NCI-H510A treated with DMSO at 0.1 percent for 48 hours (cell line): ENCODE measurements at regions not wholly inside any gene's neighbourhood (a gene's known extent, or its start where the extent isn't known, plus 50 kb on each side); places are given as distances from the start of the nearest gene placed in this dataset.
A peak's percentile ranks its signal among the peaks of the same experiment; 100 is the strongest.

Experiments used
- DNase-seq: peaks from one replicate; lab custom pipeline; 2025; lab: John Stamatoyannopoulos, UW

DNA sequence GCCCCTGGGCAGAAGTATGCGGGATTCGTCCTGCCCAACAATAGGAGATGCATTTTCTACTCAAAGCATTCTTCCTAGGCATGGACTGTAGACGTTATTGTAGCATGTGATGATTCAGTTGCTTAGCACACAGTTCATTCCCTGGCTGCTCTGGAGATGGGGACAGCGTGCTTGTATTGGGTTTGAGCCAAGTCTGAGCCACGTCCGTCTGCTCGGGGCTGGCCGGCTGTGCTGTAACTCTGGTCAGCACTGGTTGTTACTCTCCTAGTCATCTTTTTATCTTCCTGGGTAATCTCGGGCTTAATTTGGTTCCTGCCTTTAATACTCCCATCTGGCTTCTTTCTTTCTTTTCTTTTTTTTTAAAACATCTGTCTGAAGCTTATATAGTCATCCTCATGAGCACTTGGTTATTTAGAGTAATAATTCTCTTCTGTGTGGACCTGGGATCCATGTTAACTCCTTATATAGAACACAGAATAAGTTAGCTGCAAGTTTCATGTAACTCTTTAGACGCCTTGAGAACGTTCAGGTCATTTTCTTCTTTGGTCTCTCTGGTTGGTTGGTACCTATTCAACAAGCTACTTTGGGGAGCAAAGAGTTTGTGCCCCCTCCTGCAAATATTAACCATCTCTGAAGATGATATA is 118.8 kb upstream of the RPS23 start:
- peak; percentile 9 for DNase-seq

GRCh38 chr5:82396396-82396795 is 118.2 kb upstream of the RPS23 start:
- DNase-seq: no peak

DNA sequence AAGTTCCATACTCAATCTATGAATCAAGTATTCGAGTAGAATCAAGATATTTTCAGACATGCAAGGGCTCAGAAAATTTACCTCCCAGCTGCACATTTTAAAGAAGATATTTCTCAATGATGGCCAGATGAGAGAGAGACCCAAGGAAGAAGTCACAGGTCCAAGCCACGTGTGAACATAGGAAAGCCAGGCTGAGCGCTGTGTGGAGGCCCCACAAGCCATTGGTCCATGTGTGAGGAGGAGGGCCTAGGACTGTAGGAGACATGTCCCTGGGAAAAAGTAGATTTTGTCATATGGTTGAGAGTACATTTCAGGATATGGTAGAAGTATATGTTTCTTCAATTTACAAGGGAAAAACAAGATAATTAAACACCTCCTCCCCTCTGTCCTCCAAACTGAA is 115.8 kb upstream of the RPS23 start:
- no peak for DNase-seq

DNA sequence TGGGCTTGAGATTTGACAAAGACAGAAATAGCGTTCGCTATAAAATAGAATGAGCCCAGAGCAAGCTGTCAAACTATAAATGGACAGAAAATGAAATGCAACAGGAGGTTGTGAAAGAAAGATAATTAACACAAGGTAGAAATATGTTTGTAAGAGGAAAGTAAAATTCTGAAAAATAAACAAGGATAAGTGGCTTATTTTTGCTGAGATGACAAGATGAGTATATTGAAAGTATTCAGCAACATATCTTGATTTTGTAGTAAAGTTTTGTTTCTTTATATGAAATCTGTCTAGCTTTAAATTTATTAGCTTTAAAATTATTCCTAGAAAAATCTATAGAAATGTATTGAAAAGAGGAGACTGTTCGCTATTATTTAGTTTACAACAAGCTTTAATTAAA is 111.9 kb upstream of the RPS23 start:
- no peak for DNase-seq

- DNase-seq: no peak
These were observed 111.2 kb upstream of the RPS23 start for GRCh38 chr5:82389347-82389746.

- no peak for DNase-seq
These were observed 110.0 kb upstream of the RPS23 start for GRCh38 chr5:82388181-82388580.

DNA sequence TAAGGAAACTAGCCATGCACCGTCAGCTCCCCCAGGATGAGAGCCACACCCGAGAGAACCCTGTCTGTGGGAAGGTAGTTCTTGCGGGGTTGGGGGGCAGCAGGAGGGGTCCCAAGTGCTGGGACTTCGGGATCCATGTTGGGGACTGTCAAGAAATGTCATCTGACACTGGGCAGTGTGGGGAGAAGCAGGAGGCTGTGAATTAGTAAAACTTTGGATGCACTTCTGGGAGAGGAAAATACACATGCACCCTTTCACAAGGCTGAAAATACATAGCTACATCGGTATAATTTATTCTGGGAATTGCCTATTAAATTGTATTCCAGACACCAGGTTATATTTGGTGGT is 109.6 kb upstream of the RPS23 start:
- no peak for DNase-seq

- DNase-seq: peak; percentile 56
These were observed 109.1 kb upstream of the RPS23 start for GRCh38 chr5:82387001-82387818.

GRCh38 chr5:82386576-82386975 is 108.4 kb upstream of the RPS23 start:
- DNase-seq: peak; percentile 56

- DNase-seq: no peak
These were observed 106.0 kb upstream of the RPS23 start for GRCh38 chr5:82384034-82384750.

- no peak for DNase-seq
These were observed 103.4 kb upstream of the RPS23 start for GRCh38 chr5:82381591-82381990.

GRCh38 chr5:82376307-82376706 is 98.2 kb upstream of the RPS23 start:
- no peak for DNase-seq

DNA sequence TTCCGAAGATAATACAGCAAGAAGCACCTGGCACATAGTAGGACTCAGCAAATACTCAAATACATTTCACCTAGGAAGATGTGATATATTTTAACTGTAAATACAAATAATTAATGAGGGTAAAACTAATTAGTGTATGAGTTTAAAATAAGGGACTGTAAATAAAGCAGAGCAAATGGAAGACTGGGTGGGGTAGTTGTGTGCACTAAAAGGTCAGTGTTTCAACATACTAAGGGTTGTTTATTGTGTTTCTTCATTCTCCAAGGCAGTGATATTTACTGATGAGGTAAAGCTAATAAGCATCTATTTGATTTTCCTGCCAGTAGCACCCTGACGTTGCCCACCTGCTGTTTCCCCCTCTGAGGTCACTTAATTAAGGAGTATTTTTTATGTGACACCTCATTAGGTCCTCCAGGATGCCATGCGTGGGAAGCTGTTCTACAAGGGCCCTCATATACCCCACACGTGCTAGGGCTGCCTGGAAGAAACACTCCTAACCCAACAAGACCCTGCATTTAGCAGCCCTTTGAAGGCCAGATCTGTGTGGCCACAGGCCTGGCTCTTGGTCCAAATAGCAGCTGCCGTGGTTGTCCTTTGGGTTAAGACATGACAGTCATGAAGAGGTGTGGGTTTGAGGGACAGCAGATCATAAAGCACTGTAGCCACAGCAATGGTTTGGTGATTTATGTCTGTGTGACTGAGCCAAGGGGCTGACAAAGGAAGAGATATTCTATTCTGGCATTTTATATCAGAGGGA is 97.5 kb upstream of the RPS23 start:
- DNase-seq: peak; percentile 25

- DNase-seq: no peak
These were observed 96.5 kb upstream of the RPS23 start for GRCh38 chr5:82374637-82375036.

DNA sequence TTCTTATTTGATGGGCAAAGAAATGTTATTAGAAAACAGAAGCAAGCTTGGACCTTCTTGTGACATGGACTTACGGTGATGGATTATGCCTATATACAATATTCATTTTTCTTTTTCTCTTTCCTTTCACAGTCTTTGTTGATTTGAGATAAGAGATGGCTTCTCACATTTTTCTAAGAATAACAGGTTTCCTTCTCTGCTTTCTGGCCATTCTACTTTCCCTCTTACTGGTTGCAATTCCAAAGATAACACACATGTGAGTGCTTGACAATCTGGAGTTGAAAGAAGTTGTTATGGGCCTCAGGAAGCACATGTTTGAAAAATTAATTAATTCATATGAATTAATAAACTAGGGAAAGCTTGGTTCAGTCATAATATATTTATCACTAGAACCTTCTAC is 89.8 kb upstream of the RPS23 start:
- DNase-seq: no peak

DNA sequence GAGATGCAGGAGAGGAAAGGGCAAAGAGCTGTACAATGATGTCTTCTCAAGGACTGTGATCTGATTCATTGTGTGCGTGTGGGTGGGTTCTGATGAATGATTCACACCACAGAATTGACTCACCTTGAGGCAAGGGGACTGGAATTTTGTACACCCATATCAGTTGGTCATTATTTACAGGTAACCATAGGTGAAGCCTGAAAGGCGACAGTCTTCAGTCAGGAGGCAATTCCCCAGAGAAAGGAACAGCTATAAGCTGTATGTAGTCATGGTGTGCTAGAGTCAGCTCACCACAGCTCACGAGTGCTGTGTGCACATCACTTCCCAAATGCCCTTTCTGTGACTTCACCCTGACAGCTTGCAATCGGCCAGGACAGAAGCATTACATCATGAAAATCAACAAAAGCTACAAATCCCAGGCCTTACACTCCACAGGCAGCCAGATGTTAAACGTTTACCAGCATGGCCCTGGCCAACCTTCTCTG is 87.6 kb upstream of the RPS23 start:
- DNase-seq: no peak

GRCh38 chr5:82365026-82365425 is 86.9 kb upstream of the RPS23 start:
- no peak for DNase-seq

DNA sequence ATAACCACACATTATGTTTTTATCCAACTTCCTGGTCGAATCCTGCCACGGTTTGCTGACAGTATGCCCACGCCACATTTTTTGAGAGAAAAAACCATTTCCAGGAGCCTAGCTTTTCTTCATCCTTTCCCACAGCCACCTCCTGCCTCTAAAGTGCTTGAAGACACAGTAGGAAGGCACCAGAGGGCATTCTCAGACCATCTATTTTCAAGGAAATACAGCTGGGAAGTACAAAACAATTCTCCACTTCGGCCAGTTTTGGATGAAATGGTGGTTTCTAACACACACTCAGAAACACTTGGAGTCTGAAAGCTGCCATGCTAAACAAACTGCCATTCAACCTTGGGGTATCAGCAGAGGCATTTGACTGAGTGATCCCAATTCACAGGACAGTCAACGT is 86.3 kb upstream of the RPS23 start:
- DNase-seq: no peak

DNA sequence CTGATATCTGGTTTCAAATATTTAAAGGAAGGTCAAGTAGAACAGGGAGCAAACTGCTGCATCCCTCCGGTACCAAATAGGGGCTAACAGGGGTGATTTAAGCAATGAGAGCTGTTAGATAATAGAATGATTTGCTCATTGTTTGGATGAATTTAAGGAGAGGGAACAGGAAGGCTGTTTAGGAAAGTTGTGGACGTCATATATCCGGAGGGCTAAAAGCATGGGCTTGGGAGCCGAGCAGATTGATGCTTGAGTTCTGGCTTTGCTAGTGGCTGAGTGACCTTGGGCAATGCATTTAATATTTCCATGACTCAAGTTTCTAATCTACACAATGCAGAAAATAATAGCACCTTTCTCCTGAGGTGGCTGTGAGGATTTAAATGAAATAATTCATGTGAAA is 85.4 kb upstream of the RPS23 start:
- DNase-seq: no peak

GRCh38 chr5:82362636-82363035 is 84.5 kb upstream of the RPS23 start:
- DNase-seq: no peak

GRCh38 chr5:82360022-82360421 is 81.9 kb upstream of the RPS23 start:
- no peak for DNase-seq

- DNase-seq: no peak
These were observed 81.1 kb upstream of the RPS23 start for GRCh38 chr5:82359272-82359671.
